IPS-20b (cell line): ENCODE measurements at regions not wholly inside any gene's neighbourhood (a gene's known extent, or its start where the extent isn't known, plus 50 kb on each side); places are given as distances from the start of the nearest gene placed in this dataset.
"Not testable (repeated sequence)": the region's sequence is repeated elsewhere in the genome, so short reads cannot be mapped to it uniquely, and the experiment has no call there.

ENCODE experiments used
- H3K27ac ChIP-seq: one replicate; pipeline ENCODE4 v1.5.1; 2013; ENCODE audit warnings: low read length
- H3K27me3 ChIP-seq: 2 replicates; pipeline ENCODE4 v1.6.1; 2013; ENCODE audit warnings: mild to moderate bottlenecking, low read length, inconsistent platforms; ENCODE audit not compliant: insufficient read depth
- H3K36me3 ChIP-seq: 2 replicates; pipeline ENCODE4 v1.6.1; 2013; ENCODE audit warnings: low read depth, mild to moderate bottlenecking, inconsistent platforms, low read length, moderate library complexity; ENCODE audit not compliant: insufficient read depth
- H3K4me1 ChIP-seq: 2 replicates; pipeline ENCODE4 v1.6.1; 2013; ENCODE audit warnings: mild to moderate bottlenecking, control low read depth, inconsistent platforms, low read length, moderate library complexity; ENCODE audit not compliant: insufficient read depth
- H3K4me3 ChIP-seq: 2 replicates; pipeline ENCODE4 v1.5.1; 2013; ENCODE audit warnings: mild to moderate bottlenecking, low read length, inconsistent platforms
- H3K9ac ChIP-seq: 2 replicates; pipeline ENCODE4 v1.6.1; 2013; ENCODE audit warnings: low read depth, mild to moderate bottlenecking, inconsistent platforms, low read length, moderate library complexity
- H3K9me3 ChIP-seq: 2 replicates; pipeline ENCODE4 v1.6.1; 2013; ENCODE audit warnings: mild to moderate bottlenecking, low read depth, low read length, inconsistent platforms; ENCODE audit not compliant: insufficient read depth

DNA sequence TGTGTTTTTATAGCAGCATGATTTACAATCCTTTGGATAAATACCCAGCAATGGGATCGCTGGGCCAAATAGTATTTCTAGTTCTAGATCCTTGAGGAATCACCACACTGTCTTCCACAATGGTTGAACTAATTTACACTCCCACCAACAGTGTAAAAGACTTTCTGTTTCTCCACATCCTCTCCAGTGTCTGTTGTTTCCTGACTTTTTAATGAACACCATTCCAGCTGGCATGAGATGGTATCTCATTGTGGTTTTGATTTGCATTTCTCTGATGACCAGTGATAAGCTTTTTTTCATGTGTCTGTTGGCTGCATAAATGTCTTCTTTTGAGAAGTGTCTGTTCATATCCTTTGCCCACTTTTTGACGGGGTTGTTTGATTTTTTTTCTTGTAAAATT, 209.5 kb upstream of the RASGRP1 start:
- H3K4me1 ChIP-seq, H3K9me3 ChIP-seq, H3K36me3 ChIP-seq, H3K9ac ChIP-seq, H3K4me3 ChIP-seq, H3K27ac ChIP-seq, H3K27me3 ChIP-seq: not testable (repeated sequence)

DNA sequence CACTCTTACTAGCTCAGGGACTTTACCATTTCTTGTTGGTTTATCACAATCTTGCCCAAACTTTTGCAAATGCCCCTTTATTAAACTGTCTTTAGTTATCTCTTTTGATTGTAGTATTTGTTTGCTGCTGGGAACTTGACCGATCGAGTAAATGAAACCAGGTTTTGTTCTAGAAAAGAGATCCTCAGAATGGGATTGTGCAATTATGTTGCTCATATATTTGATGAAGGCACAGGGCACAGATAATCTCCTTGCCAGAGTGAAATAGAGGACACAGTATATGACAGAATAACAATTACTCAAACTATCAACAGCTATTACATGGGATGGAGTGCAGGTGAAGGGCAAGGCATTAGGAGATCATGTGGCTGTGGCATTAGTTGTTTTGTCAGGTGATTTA, 216.6 kb upstream of the RASGRP1 start:
- Histone ChIP-seq H3K27me3 (no peaks in the 10 kb centered on the region), H3K4me3 (no peak overlapping the region), H3K27ac (no peak overlapping the region), H3K36me3 (no peaks in the 10 kb centered on the region), H3K9ac (no peak overlapping the region), H3K9me3 (peaks cover 16% of the 10 kb centered on the region; the same call in 1 of the 2 replicates), H3K4me1 (no peaks in the 10 kb centered on the region)

DNA sequence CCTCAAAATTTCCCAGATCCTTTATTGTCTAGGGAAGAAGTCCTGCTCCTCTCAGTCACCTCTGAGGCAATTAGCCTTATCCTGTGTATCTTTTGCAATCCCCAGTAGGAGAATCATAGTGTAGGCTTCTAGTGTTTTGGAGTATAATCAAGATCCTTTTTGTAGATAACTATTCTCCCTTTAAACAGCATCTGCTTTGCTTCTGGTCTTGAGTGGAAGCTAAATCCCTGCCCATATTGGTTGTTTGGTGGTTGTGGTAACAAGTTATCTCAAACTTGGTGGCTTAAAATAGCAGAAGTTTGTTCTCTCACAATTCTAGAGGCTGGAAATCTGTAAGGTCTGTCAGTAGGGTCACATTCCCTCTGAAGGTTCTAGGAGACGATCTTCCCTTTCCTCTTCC, 217.5 kb upstream of the RASGRP1 start:
- H3K27ac ChIP-seq, result no peak overlapping the region

DNA sequence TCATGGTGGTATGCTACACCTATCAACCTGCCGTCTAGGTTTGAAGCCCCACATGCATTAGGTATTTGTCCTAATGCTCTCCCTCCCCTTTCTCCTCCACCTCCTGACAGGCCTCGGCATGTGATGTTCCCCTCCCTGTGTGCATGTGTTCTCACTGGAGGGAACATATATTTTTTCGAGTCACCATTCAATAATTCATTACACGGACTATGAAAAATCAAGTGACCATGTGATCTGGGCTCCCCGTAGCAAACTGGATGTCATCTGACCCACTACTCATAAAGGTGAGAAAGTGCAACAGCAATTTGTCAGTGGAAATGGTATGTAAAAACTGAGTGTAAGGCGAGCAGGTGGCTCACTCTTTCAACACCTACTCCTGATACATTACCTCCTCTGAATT, 224.3 kb upstream of the RASGRP1 start:
- H3K9me3 ChIP-seq, result no peaks in the 10 kb centered on the region
- H3K36me3 ChIP-seq, result no peaks in the 10 kb centered on the region
- H3K9ac ChIP-seq, result no peak overlapping the region
- H3K27ac ChIP-seq, result no peak overlapping the region
- no peaks in the 10 kb centered on the region for H3K27me3 ChIP-seq
- no peaks in the 10 kb centered on the region for H3K4me1 ChIP-seq
- H3K4me3 ChIP-seq, result no peak overlapping the region

More for the DNA sequence above, 217.5 kb upstream of the RASGRP1 start:
- H3K36me3 ChIP-seq, result no peaks in the 10 kb centered on the region
- H3K4me3 ChIP-seq, result no peak overlapping the region
- H3K9ac ChIP-seq, result no peak overlapping the region
- no peaks in the 10 kb centered on the region for H3K4me1 ChIP-seq
- H3K27me3 ChIP-seq, result no peaks in the 10 kb centered on the region
- H3K9me3 ChIP-seq, result peaks cover 16% of the 10 kb centered on the region; the same call in 1 of the 2 replicates

DNA sequence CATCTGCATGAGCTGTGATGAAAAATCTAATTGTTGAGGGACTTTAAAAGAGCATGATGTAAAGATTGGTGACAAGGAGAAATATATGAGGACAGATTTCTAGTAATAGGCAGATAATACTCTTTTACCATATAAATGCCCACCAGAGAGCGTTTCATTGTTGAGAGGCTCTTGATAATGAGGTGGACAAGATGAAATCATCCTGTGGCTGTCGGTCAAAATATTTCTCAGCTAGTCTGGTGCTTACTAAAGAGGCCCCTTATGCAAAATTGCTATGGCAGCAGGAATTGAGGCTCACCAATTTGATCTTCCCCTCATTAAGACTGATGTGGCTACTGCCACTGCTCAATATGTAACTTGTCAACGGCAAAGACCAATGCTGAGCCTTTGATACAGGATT, 225.0 kb upstream of the RASGRP1 start:
- H3K27ac ChIP-seq, result no peak overlapping the region
- no peak overlapping the region for H3K4me3 ChIP-seq
- no peaks in the 10 kb centered on the region for H3K27me3 ChIP-seq
- H3K4me1 ChIP-seq, result no peaks in the 10 kb centered on the region
- H3K36me3 ChIP-seq, result no peaks in the 10 kb centered on the region
- no peaks in the 10 kb centered on the region for H3K9me3 ChIP-seq
- no peak overlapping the region for H3K9ac ChIP-seq

DNA sequence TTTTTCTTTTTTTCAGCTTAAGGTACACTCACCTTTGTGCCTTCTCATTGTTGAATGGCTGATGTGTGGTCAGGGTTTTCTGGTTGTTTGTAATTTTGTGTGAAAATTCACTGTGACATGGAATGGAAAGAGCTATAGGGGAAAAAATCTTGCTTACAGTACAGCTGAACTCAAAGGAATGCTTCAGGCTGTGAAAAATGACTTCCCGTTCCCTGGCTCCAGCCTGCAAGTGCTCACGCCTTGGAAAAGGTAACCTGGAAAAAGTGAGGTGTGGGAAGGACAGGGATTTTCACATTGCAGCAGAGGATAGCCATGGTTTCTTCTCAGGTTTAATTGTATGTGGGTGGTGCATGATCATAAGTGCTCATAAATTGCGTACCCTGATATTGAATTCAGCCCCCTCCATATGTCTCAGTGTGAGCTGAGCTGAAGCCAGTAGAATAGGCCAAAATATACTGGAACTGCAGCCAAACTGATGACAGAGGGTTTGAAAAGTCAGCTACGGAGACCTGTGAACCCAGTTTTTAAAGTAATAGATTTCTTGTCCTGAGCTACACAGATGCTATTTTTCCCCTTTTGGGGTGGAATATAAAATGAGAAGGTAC, 228.7 kb upstream of the RASGRP1 start:
- no peaks in the 10 kb centered on the region for H3K27me3 ChIP-seq
- no peaks in the 10 kb centered on the region for H3K36me3 ChIP-seq
- H3K4me3 ChIP-seq, result no peak overlapping the region
- no peak overlapping the region for H3K27ac ChIP-seq
- H3K9me3 ChIP-seq, result no peaks in the 10 kb centered on the region
- no peaks in the 10 kb centered on the region; the same call in 1 of the 2 replicates for H3K4me1 ChIP-seq
- no peak overlapping the region for H3K9ac ChIP-seq

DNA sequence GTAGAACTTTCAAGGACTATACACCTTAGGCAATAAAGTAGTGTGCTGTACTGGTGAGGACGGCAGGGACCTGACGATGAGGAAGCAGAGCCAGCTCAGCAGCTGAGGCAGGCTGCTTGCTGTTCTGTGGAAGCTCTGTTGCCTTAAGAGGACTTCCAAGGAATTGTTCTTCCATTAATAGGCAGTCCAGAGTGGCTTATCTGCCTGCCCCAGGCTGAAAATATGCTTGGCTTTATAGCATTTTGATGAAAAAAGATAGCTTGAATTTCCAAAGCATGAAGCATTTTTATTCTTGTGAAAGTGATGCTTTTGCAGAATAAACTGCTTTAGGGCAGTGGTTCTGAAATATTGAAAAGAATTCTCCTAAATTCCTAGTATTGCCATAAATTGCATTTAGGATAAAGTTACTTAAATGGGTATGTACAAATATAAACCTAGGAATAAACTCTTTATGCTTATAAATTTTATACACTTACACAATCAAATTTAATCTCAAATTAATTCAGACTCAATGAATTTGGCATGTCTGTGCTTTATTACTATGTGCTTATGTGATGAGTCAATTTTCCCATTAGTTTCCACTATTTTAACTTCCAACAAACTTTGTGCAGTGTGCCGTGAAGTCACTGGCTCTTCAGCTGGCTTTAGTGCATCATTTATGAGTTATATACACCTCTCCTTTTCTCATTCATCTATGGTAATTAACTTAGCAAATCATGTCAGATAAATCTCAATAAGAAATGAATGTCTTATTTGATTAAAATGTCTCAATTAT, 231.0 kb upstream of the RASGRP1 start:
- H3K27ac ChIP-seq, result no peak overlapping the region
- H3K9ac ChIP-seq, result no peak overlapping the region
- H3K9me3 ChIP-seq, result no peaks in the 10 kb centered on the region
- H3K4me1 ChIP-seq, result no peaks in the 10 kb centered on the region; the same call in 1 of the 2 replicates
- no peaks in the 10 kb centered on the region for H3K27me3 ChIP-seq
- no peak overlapping the region for H3K4me3 ChIP-seq
- H3K36me3 ChIP-seq, result no peaks in the 10 kb centered on the region

DNA sequence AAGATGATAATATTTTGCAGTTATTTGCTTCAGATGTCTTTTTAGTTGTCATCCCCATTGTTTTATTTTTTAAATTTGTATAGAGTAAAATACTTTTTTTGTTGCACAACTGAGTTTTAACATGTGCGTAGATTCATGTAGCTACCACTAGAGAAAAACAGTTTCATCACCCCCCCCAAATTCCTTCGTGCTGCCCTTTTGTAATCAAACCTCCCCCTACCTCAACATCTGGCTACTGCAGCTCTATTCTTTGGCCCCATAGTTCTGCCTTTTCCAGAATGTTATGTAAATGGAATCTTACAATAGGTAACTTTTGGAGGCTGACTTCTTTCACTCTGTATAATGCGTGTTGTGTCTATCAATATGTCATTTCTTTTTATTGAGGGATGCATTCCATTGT, 232.0 kb upstream of the RASGRP1 start:
- Histone ChIP-seq H3K36me3 (no peaks in the 10 kb centered on the region), H3K27me3 (no peaks in the 10 kb centered on the region), H3K27ac (no peak overlapping the region), H3K9me3 (no peaks in the 10 kb centered on the region), H3K9ac (no peak overlapping the region), H3K4me1 (no peaks in the 10 kb centered on the region; the same call in 1 of the 2 replicates), H3K4me3 (no peak overlapping the region)

DNA sequence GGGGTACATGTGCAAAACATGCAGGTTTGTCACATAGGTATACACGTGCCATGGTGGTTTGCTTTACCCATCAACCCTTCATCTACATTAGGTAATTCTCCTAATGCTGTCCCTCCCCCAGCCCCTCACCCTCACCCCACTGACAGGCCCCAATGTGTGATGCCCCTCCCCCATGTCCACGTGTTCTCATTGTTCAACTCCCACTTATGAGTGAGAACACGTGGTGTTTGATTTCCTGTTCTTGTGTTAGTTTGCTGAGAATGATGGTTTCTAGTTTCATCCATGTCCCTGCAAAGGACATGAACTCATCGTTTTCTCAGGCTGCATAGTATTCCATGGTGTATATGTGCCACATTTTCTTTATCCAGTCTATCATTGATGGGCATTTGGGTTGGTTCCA, 232.9 kb upstream of the RASGRP1 start:
- not testable (repeated sequence) for H3K36me3 ChIP-seq, H3K4me3 ChIP-seq, H3K27me3 ChIP-seq, H3K9me3 ChIP-seq, H3K27ac ChIP-seq, H3K9ac ChIP-seq, H3K4me1 ChIP-seq

DNA sequence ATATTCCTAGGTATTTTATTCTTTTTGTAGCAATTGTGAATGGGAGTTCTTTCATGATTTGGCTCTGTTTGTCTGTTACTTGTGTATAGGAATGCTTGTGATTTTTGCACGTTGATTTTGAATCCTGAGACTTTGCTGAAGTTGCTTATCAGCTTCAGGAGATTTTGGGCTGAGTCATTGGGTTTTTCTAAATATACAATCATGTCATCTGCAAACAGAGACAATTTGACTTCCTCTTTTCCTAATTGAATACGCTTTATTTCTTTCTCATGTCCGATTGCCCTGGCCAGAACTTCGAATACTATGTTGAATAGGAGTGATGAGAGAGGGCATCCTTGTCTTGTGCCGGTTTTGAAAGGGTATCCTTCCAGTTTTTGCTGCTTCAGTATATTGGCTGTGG, 234.6 kb upstream of the RASGRP1 start:
- not testable (repeated sequence) for H3K9me3 ChIP-seq, H3K27ac ChIP-seq, H3K36me3 ChIP-seq, H3K9ac ChIP-seq, H3K27me3 ChIP-seq, H3K4me3 ChIP-seq, H3K4me1 ChIP-seq

DNA sequence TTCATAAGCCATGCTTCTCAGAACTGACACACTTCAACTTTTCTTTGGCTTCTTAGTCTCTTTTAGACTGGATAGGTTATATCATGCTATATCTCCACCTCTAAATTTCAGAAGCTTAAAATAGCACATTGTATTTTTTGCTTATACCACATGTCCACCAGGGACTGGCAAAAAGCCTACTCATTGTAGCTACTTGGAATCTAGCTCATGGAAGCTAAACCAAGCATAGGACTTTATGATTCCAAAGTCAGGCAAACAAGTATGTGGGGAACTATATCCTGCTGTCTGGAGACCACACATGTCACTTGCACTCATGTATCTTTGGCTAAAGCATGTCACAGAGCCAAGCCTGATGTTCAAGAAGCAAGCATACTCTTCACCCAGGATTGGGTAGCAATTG, 245.0 kb upstream of the RASGRP1 start:
- Histone ChIP-seq H3K27me3 (no peaks in the 10 kb centered on the region), H3K9me3 (no peaks in the 10 kb centered on the region), H3K9ac (no peak overlapping the region), H3K4me1 (no peaks in the 10 kb centered on the region), H3K4me3 (no peak overlapping the region), H3K36me3 (no peaks in the 10 kb centered on the region), H3K27ac (no peak overlapping the region)

DNA sequence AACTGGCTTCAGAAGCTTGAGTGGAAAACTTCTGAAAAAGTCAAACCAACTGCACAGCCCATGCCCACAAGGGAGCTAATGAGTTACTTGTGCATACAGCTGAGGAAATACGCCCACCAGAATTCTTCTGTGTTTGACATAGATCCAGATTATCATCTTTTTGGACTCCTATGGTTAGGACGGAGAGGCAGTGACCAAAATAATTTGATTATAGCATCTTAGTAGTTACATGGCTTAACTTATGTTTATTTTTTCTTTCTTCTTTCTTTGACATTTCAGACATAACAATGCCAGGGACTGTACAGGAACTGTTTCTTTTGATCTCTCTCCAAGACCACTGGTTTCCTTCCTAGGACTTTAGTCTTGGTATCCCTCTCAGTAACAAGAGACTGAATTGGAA, 246.1 kb upstream of the RASGRP1 start:
- Histone ChIP-seq H3K27me3 (no peaks in the 10 kb centered on the region), H3K4me3 (no peak overlapping the region), H3K9ac (no peak overlapping the region), H3K4me1 (no peaks in the 10 kb centered on the region), H3K9me3 (no peaks in the 10 kb centered on the region), H3K36me3 (no peaks in the 10 kb centered on the region), H3K27ac (no peak overlapping the region)
